Activated CD8-positive, alpha-beta T cell treated with anti-CD3 and anti-CD28 coated beads, Interleukin-2, amount 10 ng/mL, durations not matched to agents 7 days and 5 days (primary cell): ENCODE measurements at regions not wholly inside any gene's neighbourhood (a gene's known extent, or its start where the extent isn't known, plus 50 kb on each side); places are given as distances from the start of the nearest gene placed in this dataset.
"Not testable (repeated sequence)": the region's sequence is repeated elsewhere in the genome, so short reads cannot be mapped to it uniquely, and the experiment has no call there.

Source experiments
- ATAC-seq: fragments of 150-1000 bp; cut with Tn5 transposase; one replicate; pipeline ENCODE4 v1.10.0; 2021; ENCODE audit warnings: moderate library complexity
- CTCF ChIA-PET: fragments of 350-600 bp; sonication (Branson Sonifier 250); formaldehyde crosslinking; loops from one replicate; lab custom pipeline; 2021; ENCODE audit warnings: antibody characterized with exemption; lab: Charles Lee
- POLR2A ChIA-PET: fragments of 350-600 bp; sonication (Branson Sonifier 250); formaldehyde crosslinking; loops from one replicate; lab custom pipeline; 2021; ENCODE audit warnings: antibody characterized with exemption; lab: Charles Lee
- DNase-seq: peaks from one replicate; pipeline ENCODE4 v3.0.0-alpha.2; 2020
- H3K27ac Mint-ChIP-seq: one replicate; pipeline ENCODE4 v1.8.0; 2021; ENCODE audit warnings: mild to moderate bottlenecking, mixed read lengths
- H3K27me3 Mint-ChIP-seq: one replicate; pipeline ENCODE4 v1.8.0; 2021; ENCODE audit warnings: low read depth, mixed read lengths
- H3K36me3 Mint-ChIP-seq: one replicate; pipeline ENCODE4 v1.8.0; 2021; ENCODE audit warnings: low read depth, mixed read lengths
- H3K4me1 Mint-ChIP-seq: one replicate; pipeline ENCODE4 v1.8.0; 2021; ENCODE audit warnings: low read depth, mixed read lengths
- H3K4me3 Mint-ChIP-seq: one replicate; pipeline ENCODE4 v1.8.0; 2021; ENCODE audit warnings: mild to moderate bottlenecking, mixed read lengths
- H3K9me3 Mint-ChIP-seq: one replicate; pipeline ENCODE4 v1.8.0; 2022; ENCODE audit warnings: mixed read lengths; ENCODE audit not compliant: insufficient read depth

DNA sequence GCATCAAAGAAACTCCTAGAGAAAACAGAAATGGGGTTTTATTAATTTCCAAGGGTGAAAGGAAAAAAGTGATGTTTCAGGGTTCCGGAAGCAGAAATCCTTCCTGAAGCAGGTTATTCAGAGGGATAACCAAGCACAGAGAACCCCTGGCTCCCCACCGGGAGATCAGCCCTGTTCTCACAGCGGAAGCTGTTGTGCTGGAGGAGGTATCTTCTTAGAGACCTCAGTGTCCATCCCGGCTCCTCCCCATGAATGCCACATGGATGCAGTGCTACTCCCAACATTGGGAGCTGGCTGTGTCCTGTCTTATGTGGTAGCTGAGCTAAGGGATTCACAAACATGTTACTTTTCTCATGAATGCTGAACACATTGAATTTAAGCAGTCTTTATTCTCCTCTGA, 80.9 kb upstream of the IRX2 start:
- H3K36me3 Mint-ChIP-seq: no peaks in the 10 kb centered on the region
- no peak overlapping the region for H3K27ac Mint-ChIP-seq

DNA sequence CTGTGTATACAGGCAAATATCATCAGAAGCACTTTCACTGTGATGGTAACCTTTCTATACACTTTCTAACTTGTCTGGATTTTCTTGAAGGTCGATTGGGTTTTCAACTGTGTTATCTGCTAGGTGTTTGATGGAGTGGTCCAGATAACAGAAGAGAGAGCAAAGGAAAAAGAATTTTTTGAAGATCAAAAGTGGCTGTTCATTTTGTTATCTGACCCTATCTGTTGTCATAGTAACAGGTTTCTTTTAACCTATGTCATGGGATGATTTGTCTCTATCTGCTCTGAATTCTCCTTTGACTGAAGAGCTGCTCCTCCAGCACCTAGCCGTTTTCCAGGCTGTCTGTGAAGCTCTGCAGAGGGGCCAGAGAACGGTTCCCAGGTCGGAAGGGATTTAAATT, 77.8 kb upstream of the IRX2 start:
- no peak overlapping the region for H3K4me3 Mint-ChIP-seq
- H3K36me3 Mint-ChIP-seq: no peaks in the 10 kb centered on the region
- H3K27ac Mint-ChIP-seq: no peak overlapping the region
- H3K27me3 Mint-ChIP-seq: no peaks in the 10 kb centered on the region
- ATAC-seq: no peak
- ChIA-PET CTCF (no interaction called here), POLR2A (no interaction called here)
- no peak for DNase-seq
- no peaks in the 10 kb centered on the region for H3K4me1 Mint-ChIP-seq
- no peaks in the 10 kb centered on the region for H3K9me3 Mint-ChIP-seq

More for the DNA sequence above, 80.9 kb upstream of the IRX2 start:
- ATAC-seq (no peak), DNase-seq (no peak)
- Mint-ChIP-seq H3K27me3 (no peaks in the 10 kb centered on the region), H3K4me1 (no peaks in the 10 kb centered on the region), H3K4me3 (no peak overlapping the region), H3K9me3 (peaks cover 3% of the 10 kb centered on the region)
- POLR2A ChIA-PET: no interaction called here
- CTCF ChIA-PET: no interaction called here

DNA sequence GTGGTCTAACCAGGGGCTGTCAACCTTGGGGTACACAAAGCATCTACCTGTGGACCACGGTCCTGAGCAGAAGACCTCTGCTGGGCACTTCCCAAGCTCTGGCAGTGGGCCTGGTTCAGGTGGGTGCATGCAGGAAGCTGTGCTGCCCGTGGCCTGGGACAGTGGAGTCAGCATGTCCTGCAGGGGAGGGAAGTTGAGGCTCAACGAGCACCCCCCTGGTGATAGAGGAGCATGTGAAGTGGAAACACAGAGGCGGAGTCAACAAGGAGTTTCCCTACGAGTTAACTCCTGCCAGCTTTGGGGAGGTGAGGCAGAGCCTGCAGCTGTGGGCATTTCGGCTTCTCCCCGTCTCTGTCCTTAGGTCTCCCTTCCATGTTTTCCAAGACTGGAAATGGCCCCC, 67.5 kb upstream of the IRX2 start:
- no peaks in the 10 kb centered on the region for H3K36me3 Mint-ChIP-seq
- CTCF ChIA-PET: no interaction called here
- H3K9me3 Mint-ChIP-seq: no peaks in the 10 kb centered on the region
- POLR2A ChIA-PET: no interaction called here
- no peak overlapping the region for H3K4me3 Mint-ChIP-seq
- no peak for DNase-seq
- no peaks in the 10 kb centered on the region for H3K27me3 Mint-ChIP-seq
- ATAC-seq: no peak
- H3K27ac Mint-ChIP-seq: no peak overlapping the region
- H3K4me1 Mint-ChIP-seq: no peaks in the 10 kb centered on the region

DNA sequence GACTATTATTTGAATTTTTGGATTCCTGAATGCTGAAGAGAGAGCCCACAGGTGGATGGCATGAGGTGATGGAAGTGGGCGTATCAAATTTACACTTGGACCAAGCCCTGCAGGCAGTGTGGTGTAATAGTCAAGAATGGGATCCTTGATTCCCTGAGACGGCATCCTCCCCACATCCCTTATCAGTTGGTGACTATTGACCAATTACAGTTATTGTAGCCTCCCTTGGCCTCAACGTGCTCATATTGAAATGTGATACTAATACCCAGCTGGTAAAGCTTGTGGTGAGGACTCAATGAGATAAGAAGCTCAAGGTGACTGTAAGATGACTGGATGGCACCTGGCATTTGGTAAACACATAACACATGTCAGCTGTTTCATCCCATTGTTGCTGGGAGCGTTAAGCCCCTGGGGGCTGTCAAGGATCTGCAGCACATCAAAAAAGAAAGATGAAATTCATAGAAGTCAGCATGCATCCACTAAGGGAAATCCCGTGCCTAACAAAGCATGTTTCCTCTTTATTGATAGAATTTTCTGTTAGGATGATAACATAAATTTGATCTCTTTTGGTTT, 65.6 kb upstream of the IRX2 start:
- no peak overlapping the region for H3K4me3 Mint-ChIP-seq
- no peaks in the 10 kb centered on the region for H3K4me1 Mint-ChIP-seq
- H3K36me3 Mint-ChIP-seq: no peaks in the 10 kb centered on the region
- no peak for DNase-seq
- no peaks in the 10 kb centered on the region for H3K27me3 Mint-ChIP-seq
- no peak overlapping the region for H3K27ac Mint-ChIP-seq
- no peaks in the 10 kb centered on the region for H3K9me3 Mint-ChIP-seq
- ATAC-seq: no peak
- ChIA-PET CTCF (no interaction called here), POLR2A (no interaction called here)

DNA sequence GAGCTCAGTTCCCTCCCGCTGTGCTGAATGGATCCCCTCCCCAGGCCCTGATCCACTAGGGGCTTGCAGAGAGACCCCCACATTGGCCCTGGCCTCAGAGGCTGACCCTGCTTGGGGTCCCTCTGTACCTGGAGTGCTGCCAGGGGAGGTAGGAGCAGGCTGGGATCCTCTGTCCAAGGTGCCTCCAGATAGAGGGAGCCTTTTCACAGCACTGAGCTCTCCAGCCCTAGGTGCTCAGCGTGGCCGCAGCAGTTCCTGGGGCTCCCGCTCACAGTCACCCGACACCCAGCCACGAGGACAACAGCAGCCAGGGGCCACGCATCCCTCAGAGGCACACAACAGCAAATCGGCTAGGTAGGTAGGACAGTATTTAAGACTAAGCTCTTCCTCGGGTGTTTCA, 62.2 kb upstream of the IRX2 start:
- ATAC-seq (no peak), DNase-seq (no peak)
- Mint-ChIP-seq H3K4me3 (no peak overlapping the region), H3K27me3 (no peaks in the 10 kb centered on the region), H3K27ac (no peak overlapping the region), H3K9me3 (no peaks in the 10 kb centered on the region), H3K36me3 (no peaks in the 10 kb centered on the region), H3K4me1 (no peaks in the 10 kb centered on the region)
- CTCF ChIA-PET: no interaction called here
- POLR2A ChIA-PET: no interaction called here

DNA sequence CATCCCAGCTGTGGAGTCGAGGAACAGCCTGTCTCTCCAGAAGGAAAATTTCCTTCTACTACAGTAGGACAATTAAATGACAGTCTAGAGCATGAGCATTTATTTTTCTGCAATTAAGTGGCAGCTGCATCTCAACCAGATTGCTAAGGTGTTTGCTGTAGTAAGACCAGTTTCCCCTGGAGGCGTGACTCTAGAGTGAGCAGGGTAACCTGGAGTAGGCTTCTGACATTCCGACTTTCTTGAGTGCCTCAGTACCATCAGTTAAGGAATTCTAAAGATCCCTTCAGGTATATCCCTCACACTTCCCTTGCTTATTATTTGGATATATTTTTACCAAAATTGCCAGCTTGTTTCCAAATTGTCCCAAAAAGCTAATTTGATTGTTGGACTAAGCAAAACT, 59.2 kb upstream of the IRX2 start:
- H3K27me3 Mint-ChIP-seq: no peaks in the 10 kb centered on the region
- ATAC-seq (no peak), DNase-seq (no peak)
- no peak overlapping the region for H3K27ac Mint-ChIP-seq
- H3K4me1 Mint-ChIP-seq: no peaks in the 10 kb centered on the region
- ChIA-PET CTCF (no interaction called here), POLR2A (no interaction called here)
- peaks cover 2% of the 10 kb centered on the region for H3K9me3 Mint-ChIP-seq
- no peaks in the 10 kb centered on the region for H3K36me3 Mint-ChIP-seq
- no peak overlapping the region for H3K4me3 Mint-ChIP-seq

DNA sequence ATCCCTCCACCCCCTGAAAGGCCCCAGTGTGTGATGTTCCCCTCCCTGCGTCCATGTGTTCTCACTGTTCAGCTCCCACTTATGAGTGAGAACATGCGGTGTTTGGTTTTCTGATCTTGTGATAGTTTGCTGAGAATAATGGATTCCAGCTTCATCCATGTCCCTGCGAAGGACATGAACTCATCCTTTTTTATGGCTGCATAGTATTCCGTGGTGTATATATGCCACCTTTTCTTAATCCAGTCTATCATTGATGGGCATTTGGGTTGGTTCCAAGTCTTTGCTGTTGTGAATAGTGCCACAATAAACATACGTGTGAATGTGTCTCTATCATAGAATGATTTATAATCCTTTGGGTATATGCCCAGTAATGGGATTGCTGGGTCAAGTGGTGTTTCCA, 55.8 kb upstream of the IRX2 start:
- H3K27ac Mint-ChIP-seq, H3K9me3 Mint-ChIP-seq, H3K4me1 Mint-ChIP-seq, H3K36me3 Mint-ChIP-seq, POLR2A ChIA-PET, ATAC-seq, H3K27me3 Mint-ChIP-seq, DNase-seq, CTCF ChIA-PET, H3K4me3 Mint-ChIP-seq: not testable (repeated sequence)

DNA sequence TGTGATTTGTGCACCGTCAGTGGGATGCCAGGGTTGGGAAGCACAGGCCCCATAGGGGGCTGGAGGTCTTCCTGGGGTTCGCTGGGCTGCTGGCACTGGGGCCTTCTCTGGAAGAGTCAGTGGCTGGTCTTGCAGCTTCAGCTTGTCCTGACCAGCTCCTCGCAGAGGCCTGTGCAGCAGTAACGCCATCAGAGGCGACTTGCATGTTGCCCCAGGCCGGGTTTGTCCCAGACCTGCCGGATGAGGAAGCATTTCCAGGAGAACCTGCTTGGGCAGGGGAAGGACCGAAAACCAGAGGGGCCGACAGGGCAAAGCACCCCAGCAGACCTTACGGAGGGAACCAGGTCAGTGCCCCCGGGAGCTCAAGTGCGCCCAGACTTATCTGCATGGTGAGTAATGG, 54.7 kb upstream of the IRX2 start:
- H3K27me3 Mint-ChIP-seq: no peaks in the 10 kb centered on the region
- H3K4me3 Mint-ChIP-seq: no peak overlapping the region
- H3K4me1 Mint-ChIP-seq: no peaks in the 10 kb centered on the region
- DNase-seq (no peak), ATAC-seq (no peak)
- peaks cover 5% of the 10 kb centered on the region for H3K9me3 Mint-ChIP-seq
- POLR2A ChIA-PET: no interaction called here
- H3K27ac Mint-ChIP-seq: no peak overlapping the region
- no peaks in the 10 kb centered on the region for H3K36me3 Mint-ChIP-seq
- CTCF ChIA-PET: no interaction called here

DNA sequence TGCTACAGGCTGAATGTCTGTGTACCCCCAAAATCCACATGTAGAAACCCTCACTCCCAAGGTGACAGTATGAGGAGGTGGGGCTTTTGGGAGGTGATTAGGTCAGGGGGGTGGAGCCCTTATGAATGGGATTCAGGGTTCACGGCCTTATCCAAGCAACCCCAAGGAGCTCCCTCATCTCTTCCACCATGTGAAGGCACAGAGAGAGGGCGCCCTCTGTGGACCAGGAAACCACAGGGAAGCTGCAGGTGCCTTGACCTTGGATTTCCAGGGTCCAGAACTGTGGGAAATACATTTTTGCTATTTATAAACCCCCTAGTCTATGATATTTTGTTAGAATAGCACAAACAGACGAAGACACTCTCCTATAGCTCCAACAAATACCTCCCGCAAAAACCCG, 53.6 kb upstream of the IRX2 start:
- peaks cover 5% of the 10 kb centered on the region for H3K9me3 Mint-ChIP-seq
- H3K36me3 Mint-ChIP-seq: no peaks in the 10 kb centered on the region
- DNase-seq (no peak), ATAC-seq (no peak)
- no peak overlapping the region for H3K4me3 Mint-ChIP-seq
- H3K27ac Mint-ChIP-seq: no peak overlapping the region
- ChIA-PET POLR2A (no interaction called here), CTCF (no interaction called here)
- H3K27me3 Mint-ChIP-seq: no peaks in the 10 kb centered on the region
- no peaks in the 10 kb centered on the region for H3K4me1 Mint-ChIP-seq

DNA sequence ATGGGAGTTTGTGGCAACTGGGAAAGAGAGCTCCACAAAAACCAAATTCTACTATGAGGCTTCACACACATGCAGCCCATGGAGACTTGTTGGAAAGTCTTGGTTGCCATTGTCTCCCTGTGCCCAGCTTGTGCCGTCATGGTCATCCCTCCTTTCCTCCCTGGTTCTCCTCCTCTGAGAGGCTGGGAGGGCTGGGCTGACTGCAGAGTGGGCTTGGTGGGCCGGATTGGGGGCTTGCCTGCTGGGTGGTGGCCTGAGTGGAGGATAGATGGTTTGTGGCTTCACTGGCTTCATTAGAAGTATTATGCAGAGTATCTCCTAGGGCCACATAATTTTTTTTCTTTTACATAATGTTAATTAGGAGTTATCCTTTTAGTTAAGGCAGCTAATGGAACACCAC, 52.3 kb upstream of the IRX2 start:
- CTCF ChIA-PET: no interaction called here
- DNase-seq (no peak), ATAC-seq (no peak)
- Mint-ChIP-seq H3K27ac (no peak overlapping the region), H3K27me3 (no peaks in the 10 kb centered on the region), H3K4me1 (no peaks in the 10 kb centered on the region), H3K36me3 (no peaks in the 10 kb centered on the region), H3K9me3 (peaks cover 5% of the 10 kb centered on the region), H3K4me3 (no peak overlapping the region)
- POLR2A ChIA-PET: no interaction called here

DNA sequence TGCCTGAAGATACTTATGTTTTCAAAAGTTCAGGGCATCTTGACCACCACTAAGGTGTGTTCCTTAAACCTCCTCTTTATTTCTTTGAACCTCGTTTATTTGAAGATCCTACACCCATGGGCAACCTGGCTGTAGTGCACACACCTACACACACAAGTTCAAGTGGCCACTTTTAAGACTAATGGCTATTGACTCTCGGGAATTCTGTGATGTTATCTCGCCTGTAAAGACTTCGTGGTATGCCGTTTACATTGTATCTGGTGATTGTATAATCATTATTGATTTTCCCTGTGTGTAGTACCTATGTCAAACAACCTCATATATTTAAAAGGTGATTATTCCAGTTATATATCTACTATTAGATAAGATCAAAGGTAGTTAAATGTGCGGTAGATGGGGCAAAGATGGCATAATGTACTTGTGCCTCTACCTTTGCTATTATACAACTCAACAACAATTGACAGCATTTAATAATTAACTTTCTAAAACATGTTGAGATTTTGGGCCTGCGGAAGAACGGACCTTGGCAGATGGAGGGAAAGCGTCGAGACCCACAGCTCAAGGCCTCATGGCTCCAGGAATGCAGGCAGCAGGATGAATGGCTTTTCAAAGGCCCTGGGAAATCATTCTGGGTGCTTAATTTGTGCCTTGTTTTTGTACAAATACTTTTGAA, 51.4 kb upstream of the IRX2 start:
- Mint-ChIP-seq H3K36me3 (no peaks in the 10 kb centered on the region), H3K27me3 (no peaks in the 10 kb centered on the region), H3K27ac (no peak overlapping the region), H3K9me3 (peaks cover 5% of the 10 kb centered on the region), H3K4me1 (no peaks in the 10 kb centered on the region), H3K4me3 (no peak overlapping the region)
- POLR2A ChIA-PET: no interaction called here
- ATAC-seq (no peak), DNase-seq (no peak)
- CTCF ChIA-PET: no interaction called here

DNA sequence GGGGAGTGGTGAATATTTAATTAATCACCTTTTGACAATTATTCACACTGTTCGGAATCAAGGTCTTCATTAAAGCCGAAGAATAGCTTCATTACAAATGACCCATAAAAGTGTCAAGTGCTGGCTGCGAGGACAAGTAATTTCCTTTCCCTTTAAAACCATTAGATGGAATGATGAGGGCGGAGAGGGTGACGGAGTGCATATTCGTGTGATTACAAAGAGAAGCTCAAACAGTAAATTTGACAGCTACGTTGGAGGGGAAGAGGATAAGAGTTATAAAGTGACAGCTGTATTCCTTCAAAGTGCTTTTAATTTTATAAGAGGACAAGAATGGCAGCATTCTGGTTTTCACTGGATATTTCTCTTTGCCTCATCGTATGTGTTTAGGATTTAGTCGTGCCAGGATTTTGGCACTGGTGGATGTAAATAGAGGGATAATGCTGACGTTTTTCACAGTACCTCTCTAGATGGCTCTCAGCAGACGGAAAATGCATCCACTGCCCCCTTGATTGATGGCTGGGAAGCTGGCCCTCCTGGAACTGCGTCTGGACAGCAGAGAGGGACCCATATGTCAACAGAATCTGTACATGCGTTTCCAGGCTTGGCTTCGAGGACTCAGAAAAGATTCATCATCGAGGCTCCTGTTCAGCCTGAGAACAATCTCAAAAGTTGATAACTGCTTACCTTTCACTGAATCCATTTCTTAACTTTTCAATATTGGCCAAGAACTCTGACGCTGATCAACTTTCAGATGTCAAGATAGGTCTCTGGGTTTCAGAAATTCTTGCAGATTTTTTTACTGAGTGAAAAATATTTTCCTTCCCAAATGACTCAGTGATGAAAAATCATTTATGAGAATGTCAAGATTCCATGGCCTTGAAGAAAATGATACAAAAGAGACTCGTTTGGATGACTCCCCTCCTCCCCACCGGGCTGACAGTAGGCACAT, 50.4 kb upstream of the IRX2 start:
- H3K4me3 Mint-ChIP-seq: no peak overlapping the region
- no peaks in the 10 kb centered on the region for H3K4me1 Mint-ChIP-seq
- CTCF ChIA-PET: no interaction called here
- peaks cover 5% of the 10 kb centered on the region for H3K9me3 Mint-ChIP-seq
- POLR2A ChIA-PET: no interaction called here
- H3K27ac Mint-ChIP-seq: no peak overlapping the region
- DNase-seq (no peak), ATAC-seq (no peak)
- no peaks in the 10 kb centered on the region for H3K36me3 Mint-ChIP-seq
- no peaks in the 10 kb centered on the region for H3K27me3 Mint-ChIP-seq
